GM12878 (cell line): ENCODE measurements at regions not wholly inside any gene's neighbourhood (a gene's known extent, or its start where the extent isn't known, plus 50 kb on each side); places are given as distances from the start of the nearest gene placed in this dataset.

Source experiments
- CTCF ChIP-seq, 3 experiments: IDR thresholded peaks in 2 of 3; conservative IDR thresholded peaks in 1 of 3; 2 replicates each; pipeline ENCODE4 v1.5.1; 2011; ENCODE audit warnings: low read depth in 3 of 3, low read length in 3 of 3, mild to moderate bottlenecking in 3 of 3, control low read depth in 2 of 3, moderate library complexity in 2 of 3, inconsistent platforms in 1 of 3, mixed read lengths in 1 of 3; ENCODE audit not compliant: control insufficient read depth in 2 of 3, insufficient read depth in 1 of 3; ENCODE audit errors: extremely low read depth in 1 of 3
- MAX ChIP-seq: IDR thresholded peaks from 2 replicates; pipeline ENCODE4 v1.6.1; 2012; ENCODE audit warnings: low read depth, low read length, improper control_type of control experiment
- NFIC ChIP-seq: IDR thresholded peaks from 2 replicates; pipeline ENCODE4 v1.6.1; 2012; ENCODE audit warnings: low read depth, mild to moderate bottlenecking, inconsistent platforms, low read length, moderate library complexity
- POLR2AphosphoS5 ChIP-seq: IDR thresholded peaks from 2 replicates; pipeline ENCODE4 v1.6.1; 2011; ENCODE audit warnings: mild to moderate bottlenecking, low read length, inconsistent platforms
- SP1 ChIP-seq: IDR thresholded peaks from one replicate; pipeline ENCODE4 v1.6.1; 2011; ENCODE audit warnings: low read depth, low read length
- ZNF274 ChIP-seq: IDR thresholded peaks from one replicate; pipeline ENCODE4 v1.8.0; 2011; ENCODE audit not compliant: insufficient read length, insufficient read depth

- TF ChIP-seq NFIC (no peak), SP1 (no peak), MAX (no peak), CTCF (IDR thresholded peaks at IDR 0.05 in 2 of 3, conservative IDR thresholded peaks at IDR 0.05 in 1 of 3; ENCODE audit: control insufficient read depth in 2 of 3, extremely low read depth in 1 of 3, insufficient read depth in 1 of 3, low read depth in 3 of 3, low read length in 3 of 3) (no peak), ZNF274 (no peak), POLR2AphosphoS5 (no peak)
These were observed 131.3 kb downstream of the C11orf91 start for GRCh38 chr11:33569333-33569732.
